Choroid plexus epithelial cell (primary cell): ENCODE measurements at regions not wholly inside any gene's neighbourhood (a gene's known extent, or its start where the extent isn't known, plus 50 kb on each side); places are given as distances from the start of the nearest gene placed in this dataset.

Experiments
- DNase-seq: peaks from one replicate; pipeline ENCODE4 v3.0.0-alpha.2; 2010; ENCODE audit warnings: low read depth
- H3K4me3 ChIP-seq: 2 replicates; pipeline ENCODE4 v1.5.1; 2011; ENCODE audit warnings: low read depth, mild to moderate bottlenecking, control low read depth, low read length, moderate library complexity
- CTCF ChIP-seq: conservative IDR thresholded peaks from 2 replicates; pipeline ENCODE4 v1.5.1; 2011; ENCODE audit warnings: low read depth, mild to moderate bottlenecking, control low read depth, inconsistent platforms, low read length, moderate library complexity

DNA sequence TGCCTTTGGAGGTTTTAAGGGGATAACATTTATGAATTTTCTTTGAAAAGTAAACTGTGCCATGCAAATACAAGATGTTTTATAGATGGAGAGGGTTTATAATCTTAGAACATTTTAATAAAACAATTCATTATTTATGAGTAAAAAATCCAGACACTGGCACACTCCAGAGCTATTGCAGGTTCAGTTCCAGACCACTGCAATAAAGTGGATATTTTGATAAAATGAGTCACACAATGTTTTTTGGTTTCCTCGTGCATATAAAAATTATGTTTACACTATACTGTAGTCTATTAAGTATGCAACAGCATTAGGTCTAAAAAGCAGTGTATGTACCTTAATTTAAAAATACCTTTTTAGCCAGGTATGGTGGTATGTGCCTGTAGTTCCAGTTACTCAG is 146.2 kb upstream of the ZBED5 start:
- H3K4me3 ChIP-seq: no peak overlapping the region
- no peak for DNase-seq
- no peak for TF ChIP-seq CTCF

GRCh38 chr11:11003226-11003625 is 145.4 kb upstream of the ZBED5 start:
- no peak for DNase-seq
- no peak for TF ChIP-seq CTCF
- no peak overlapping the region for H3K4me3 ChIP-seq

- no peak for TF ChIP-seq CTCF
- no peak for DNase-seq
- H3K4me3 ChIP-seq: no peak overlapping the region
These were observed 142.9 kb upstream of the ZBED5 start for GRCh38 chr11:11000579-11001283.

DNA sequence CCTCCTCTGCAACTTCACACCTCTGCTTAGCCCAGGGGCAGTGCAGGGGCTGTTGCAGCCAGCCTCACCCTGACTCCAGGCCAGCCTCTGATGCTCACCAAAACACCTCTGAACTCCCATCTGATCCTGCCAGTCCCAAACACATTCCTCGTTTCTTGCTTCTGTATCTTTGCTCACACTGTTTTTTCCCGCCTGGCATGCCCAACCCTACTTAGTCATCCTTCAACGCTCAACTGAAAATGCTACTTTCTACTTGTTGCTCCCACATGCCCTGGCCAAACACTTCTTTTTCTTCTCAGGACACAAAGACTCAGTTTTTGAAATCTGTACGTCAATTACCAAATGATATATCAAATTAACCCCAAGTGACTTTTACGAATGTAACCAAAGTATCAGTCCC is 140.8 kb upstream of the ZBED5 start:
- DNase-seq: no peak
- no peak for TF ChIP-seq CTCF
- no peak overlapping the region for H3K4me3 ChIP-seq

DNA sequence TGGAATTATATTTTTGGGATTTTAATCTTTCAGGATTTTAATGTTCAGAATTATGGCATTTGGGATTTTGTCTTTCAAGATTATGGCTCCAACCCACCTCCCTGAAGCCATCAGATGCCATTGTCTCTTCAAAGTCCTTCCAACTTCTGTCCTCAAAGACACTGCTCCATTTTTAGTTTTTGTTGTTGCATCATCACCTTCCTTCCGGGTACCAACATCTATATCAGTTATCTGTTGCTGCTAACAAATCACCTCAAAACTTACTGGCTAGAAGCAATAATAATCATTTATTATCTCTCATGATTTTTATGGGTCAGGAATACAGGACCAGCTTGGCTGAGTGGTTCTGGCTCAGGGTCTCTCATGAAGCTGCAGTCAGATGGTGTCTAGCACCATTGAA is 138.8 kb upstream of the ZBED5 start:
- no peak overlapping the region for H3K4me3 ChIP-seq
- TF ChIP-seq CTCF: no peak
- DNase-seq: no peak

GRCh38 chr11:10993640-10994039 is 135.8 kb upstream of the ZBED5 start:
- H3K4me3 ChIP-seq: no peak overlapping the region
- DNase-seq: no peak
- TF ChIP-seq CTCF: no peak

DNA sequence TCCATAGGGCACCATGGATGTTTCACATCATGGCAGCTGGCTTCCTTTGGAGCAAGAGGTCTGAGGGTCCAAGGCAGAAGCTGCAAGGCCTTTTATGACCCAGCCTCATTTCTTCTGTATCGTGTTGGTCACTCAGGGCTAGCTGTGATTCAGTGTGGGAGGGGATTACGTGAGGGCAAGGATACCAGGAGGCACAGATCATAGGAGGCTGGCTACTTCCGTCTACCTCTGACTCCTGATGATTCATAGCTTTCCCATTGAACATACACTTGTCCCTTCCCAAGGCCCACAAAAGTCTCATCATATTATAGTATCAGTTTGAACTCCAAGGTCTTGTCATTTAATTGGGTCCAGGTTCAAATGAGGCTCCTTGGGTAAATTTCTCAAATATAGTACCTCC is 135.3 kb upstream of the ZBED5 start:
- no peak overlapping the region for H3K4me3 ChIP-seq
- DNase-seq: no peak
- TF ChIP-seq CTCF: no peak
